GM23248 (cell line): ENCODE measurements at regions not wholly inside any gene's neighbourhood (a gene's known extent, or its start where the extent isn't known, plus 50 kb on each side); places are given as distances from the start of the nearest gene placed in this dataset.

Experiments used
- EZH2 ChIP-seq: fragments of 200-600 bp; sonication (generic); IDR thresholded peaks from 2 replicates; pipeline ENCODE4 v1.6.1; 2018; ENCODE audit warnings: antibody characterized with exemption, mild to moderate bottlenecking; ENCODE audit not compliant: insufficient read depth, poor library complexity, severe bottlenecking
- EZH2phosphoT487 ChIP-seq: fragments of 200-600 bp; sonication (generic); IDR thresholded peaks from 2 replicates; pipeline ENCODE4 v1.6.1; 2018; ENCODE audit warnings: antibody characterized with exemption, moderate library complexity, mild to moderate bottlenecking, low read depth; ENCODE audit not compliant: insufficient read depth

- TF ChIP-seq EZH2phosphoT487 (no peak), EZH2 (no peak)
Measured at GRCh38 chr1:194512957-194513356, 1326.5 kb upstream of the B3GALT2 start.
